ENCODE measurements at regions not wholly inside any gene's neighbourhood (a gene's known extent, or its start where the extent isn't known, plus 50 kb on each side); places are given as distances from the start of the nearest gene placed in this dataset.

DNA sequence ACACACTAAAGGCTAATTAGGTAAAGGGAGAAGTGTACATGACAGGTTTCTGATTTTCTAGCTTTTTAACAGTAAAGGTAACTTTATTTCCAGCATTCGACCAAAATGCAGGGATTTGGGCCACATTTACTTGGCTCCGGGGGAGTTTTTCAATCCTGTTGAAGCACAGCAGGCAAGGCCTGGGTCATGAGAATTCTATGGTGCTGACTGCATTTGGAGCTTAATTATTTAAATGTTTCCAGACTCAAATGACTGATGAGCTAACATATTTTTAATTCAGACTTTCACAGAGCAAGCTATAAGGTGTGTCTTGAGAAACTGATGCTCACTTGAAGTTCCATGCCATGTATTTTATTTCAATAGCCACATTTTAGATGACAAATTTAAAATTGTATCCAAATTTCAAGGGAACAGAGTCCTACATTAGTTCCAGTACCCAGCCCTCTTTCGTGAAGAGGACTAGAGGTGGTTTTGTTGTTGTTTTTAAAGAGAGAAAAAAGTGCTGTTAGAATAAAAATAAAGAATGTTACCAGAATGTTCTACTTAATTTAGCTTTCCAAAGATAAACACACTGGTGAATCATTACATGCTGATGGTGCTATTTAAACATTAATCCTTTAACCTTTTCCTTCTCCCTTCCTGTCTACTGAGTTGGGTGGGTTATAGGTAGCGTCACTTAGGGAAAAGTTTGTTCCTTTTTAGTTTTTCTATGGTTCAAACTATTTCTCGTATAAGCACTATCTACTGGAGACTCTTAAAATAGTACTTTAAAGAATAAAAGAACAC, 82.3 kb upstream of the PHACTR2 start:
- DNase-seq (ENCODE audit: low read depth in 1 of 2, low spot score in 1 of 2): no peak

DNA sequence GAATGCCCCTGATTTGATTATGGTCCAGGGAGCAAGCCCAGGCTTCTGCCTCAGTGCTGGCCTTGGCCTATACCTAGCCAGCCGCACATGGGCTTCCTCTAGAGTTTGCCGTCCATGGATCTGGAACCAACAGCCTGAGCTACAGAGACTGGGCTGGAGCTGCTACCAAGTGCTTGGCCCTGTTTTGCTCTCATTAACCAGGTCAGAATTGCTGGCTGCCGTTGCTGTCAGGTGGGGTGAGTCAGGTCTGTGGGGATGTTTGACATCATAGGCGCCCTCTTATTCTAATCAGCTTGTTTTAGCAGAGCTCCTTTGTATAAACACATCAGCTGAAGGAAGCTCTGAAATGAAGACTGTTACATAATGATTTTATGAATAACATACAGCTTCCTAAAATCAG, 83.1 kb upstream of the PHACTR2 start:
- no peak for DNase-seq (ENCODE audit: low read depth in 1 of 2, low spot score in 1 of 2)

- no peak for DNase-seq (ENCODE audit: low read depth in 1 of 2, low spot score in 1 of 2)
Observed at GRCh38 chr6:143592335-143592734, 80.8 kb upstream of the FUCA2 start.

DNA sequence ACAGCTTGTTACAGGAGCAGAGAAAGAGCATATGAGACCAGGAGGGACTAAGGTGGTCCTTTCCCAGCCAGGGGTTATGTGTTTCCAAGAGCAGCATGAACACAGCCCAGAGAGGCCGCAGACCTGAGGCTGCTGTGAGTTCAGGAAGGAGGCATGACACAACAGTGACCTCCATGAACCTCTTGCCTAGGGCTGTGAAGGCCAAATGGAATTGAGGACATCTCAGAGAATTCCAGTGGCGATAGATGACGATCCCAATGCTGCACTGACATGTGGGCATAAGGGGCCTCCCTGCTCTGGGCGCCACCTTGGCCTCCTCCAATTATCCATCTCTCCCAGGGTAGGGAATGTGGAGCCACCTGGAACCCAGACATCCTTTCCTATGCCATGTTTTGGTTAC, 79.9 kb upstream of the FUCA2 start:
- DNase-seq (ENCODE audit: low read depth in 1 of 2, low spot score in 1 of 2): no peak

GRCh38 chr6:143589162-143589561, 77.6 kb upstream of the FUCA2 start:
- no peak for DNase-seq (ENCODE audit: low read depth in 1 of 2, low spot score in 1 of 2)

DNA sequence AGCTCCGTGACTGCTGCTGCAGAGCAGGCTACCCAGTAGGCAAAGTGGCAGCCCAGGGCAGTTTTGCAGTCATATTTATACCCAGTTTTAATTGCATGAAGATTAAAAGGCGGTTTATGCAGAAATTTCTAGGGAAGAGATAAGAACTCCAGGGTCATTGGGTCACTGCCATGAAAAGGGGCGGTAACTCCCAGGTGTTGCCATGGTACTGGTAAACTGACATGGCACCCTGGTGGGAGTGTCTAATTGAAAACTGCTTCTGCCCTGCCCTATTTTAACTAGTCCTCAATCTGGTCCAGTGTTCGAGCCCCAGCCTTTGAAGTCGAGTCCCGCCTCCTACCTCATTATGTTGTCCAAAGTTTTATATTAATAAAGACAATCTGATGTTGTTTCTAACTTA, 75.0 kb upstream of the FUCA2 start:
- DNase-seq (ENCODE audit: low read depth in 1 of 2, low spot score in 1 of 2): no peak

DNA sequence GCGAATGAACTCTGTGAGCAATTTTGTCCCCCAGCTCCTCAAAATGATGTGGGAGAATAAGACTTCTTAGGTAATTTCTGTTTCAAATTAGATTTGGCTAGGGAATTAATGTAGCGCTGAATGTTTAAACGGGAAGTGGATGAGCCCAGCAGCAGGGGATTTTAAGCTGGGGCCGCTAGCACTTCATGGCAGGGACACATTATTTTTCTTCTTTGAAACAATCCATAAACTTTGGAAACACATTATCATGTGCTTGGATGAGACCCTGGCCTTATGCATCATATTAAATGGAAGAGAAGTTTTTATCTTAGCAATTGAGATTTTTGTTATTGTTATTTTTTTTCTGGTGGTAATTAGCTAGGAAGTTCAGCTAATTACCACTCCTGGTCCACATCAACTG, 74.2 kb upstream of the FUCA2 start:
- DNase-seq (ENCODE audit: low read depth in 1 of 2, low spot score in 1 of 2): no peak

- DNase-seq (ENCODE audit: low read depth in 1 of 2, low spot score in 1 of 2): no peak
Observed at GRCh38 chr6:143585241-143585640, 73.7 kb upstream of the FUCA2 start.

DNA sequence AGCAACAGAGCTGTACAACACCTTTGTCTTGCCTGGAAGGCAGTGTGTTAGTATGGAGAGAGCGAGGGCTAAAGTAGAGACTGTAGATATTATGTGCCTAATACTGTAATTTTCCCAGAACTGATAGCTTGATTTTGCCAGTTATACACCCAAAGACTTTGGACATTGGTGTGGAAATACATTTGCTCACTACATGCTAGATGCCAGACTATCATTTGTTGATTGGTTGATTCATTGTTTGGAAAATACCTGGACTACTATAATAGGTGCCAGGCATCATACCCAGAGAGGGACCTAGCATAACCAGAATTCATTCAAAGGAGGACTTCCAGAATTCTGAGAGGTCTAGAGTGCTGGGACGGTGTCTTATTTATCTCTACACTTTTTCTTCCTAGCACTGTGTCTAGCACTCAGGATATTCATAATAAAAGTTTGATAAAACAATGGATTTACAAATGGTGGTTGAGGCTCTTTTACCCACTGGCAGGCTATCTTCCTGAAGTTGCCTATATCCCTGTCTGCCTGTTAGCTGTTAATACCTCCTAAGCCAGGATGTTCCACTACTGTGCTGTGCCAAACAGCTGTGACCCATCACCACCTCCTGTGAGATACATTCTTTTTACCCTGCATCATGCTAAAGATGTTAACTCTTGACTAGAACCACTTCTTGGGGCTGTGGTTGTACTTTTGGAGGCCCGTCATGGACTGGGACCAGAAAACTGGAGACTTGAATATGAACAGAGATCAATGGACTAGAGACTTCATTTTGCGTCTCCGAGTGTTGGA, 72.2 kb upstream of the FUCA2 start:
- no peak for DNase-seq (ENCODE audit: low read depth in 1 of 2, low spot score in 1 of 2)

DNA sequence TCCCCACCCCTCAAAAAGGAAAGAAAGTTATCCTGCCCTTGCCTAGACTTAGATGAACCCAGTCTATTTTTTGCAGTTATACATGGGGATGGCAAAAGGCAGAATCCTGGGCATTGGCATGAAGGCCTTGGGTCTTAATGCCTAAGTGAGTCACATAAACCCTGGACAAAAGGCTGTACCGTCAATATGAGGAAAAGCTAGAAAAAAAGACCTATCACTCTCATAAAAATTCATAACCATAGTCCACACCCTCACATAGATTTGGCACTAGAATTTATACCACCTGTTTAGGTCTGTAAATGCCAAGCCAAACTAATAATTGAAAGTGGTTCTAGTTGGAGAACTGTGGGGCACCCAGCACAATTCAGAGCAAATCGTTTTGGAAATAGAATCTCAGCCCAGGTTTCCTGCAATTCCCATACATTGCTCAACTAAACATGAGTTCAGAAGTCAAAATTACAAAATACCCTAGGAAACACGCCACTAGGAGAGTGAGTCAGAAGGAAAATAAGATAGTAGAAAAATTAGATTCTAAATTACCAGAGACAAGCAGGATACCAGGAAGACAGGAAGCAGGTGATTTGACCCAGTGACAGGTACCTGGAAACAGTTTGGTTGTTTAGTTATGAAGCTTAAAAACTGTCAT, 70.4 kb upstream of the FUCA2 start:
- DNase-seq (ENCODE audit: low read depth in 1 of 2, low spot score in 1 of 2): no peak

DNA sequence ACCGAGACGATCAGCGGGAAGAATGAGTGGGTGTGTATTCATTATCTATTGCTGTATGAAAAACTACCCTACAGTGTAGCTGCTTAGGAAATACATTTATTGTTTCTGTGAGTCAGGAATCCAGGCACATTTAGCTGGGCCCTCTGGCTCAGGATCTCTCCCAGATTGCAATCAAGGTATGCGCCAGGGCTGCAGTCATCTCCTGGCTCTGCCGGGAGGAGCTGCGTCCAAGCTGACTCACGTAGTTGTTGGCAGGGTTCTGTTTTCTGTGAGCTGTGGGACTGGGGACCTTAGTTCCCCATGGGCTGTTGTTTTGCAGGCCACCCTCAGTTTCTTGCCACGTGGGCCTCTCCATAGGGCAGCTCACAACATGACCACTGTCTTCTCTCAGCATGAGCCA, 68.2 kb upstream of the FUCA2 start:
- DNase-seq (ENCODE audit: low read depth in 1 of 2, low spot score in 1 of 2): no peak

GRCh38 chr6:143578054-143578453, 66.5 kb upstream of the FUCA2 start:
- no peak for DNase-seq (ENCODE audit: low read depth in 1 of 2, low spot score in 1 of 2)

DNA sequence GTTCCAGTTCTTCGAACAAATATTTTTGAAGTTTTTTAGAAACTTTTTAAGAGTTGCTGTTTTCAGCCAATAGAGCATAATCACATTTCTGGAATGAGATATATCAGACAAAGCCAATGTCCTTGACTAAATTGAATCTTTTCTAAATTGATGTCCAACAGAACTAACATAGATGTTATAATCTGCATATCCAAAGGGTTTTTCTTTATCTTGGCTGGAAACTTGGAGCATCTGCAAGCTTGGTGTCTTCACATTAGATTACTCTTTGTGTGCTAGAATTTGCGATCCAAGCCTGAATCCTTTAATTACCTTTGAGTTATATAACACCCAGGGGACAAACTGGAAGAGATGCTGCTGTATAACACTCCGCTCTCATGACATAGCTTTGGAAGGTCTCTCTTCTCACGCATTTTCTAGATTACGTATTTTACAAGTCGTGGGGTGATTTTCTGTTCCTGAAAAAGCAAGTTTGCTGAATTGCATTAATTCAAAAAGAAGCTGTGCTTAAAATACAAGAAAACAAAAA, 64.4 kb upstream of the FUCA2 start:
- DNase-seq (ENCODE audit: low read depth in 1 of 2, low spot score in 1 of 2): no peak

GRCh38 chr6:143575440-143575839, 63.9 kb upstream of the FUCA2 start:
- DNase-seq (ENCODE audit: low read depth in 1 of 2, low spot score in 1 of 2): peak in 1 of 2 donors; percentile 57

- DNase-seq (ENCODE audit: low read depth in 1 of 2, low spot score in 1 of 2): no peak
Observed at GRCh38 chr6:143570147-143570853, 58.8 kb upstream of the FUCA2 start.

- no peak for DNase-seq (ENCODE audit: low read depth in 1 of 2, low spot score in 1 of 2)
Observed at GRCh38 chr6:143569040-143569439, 57.5 kb upstream of the FUCA2 start.

GRCh38 chr6:143564484-143565017, 53.0 kb upstream of the FUCA2 start:
- no peak for DNase-seq (ENCODE audit: low read depth in 1 of 2, low spot score in 1 of 2)

DNA sequence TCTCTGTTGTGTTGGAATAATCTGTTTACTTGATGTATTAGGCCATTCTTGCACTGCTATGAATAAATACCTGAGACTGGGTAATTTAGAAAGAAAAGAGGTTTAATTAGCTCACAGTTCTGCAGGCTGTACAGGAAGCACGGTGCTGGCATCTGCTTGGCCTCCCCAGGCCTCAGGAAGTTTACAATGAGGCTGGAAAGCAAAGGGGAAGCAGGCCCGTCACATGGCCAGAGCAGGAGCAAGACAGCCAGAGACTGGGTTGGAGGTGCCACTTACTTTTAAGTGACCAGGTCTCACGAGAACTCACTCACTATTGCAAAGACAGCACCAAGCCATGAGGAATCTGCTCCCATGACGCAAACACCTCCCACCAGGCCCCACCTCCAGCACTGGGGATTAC, 50.6 kb upstream of the FUCA2 start:
- no peak for DNase-seq (ENCODE audit: low read depth in 1 of 2, low spot score in 1 of 2)

Measured in activated CD4-positive, alpha-beta T cell treated with anti-CD3 and anti-CD28 coated beads, Interleukin-2, amount 50 U/mL, for 24 hours (primary cell).